HG03095 (cell line): ENCODE measurements at regions not wholly inside any gene's neighbourhood (a gene's known extent, or its start where the extent isn't known, plus 50 kb on each side); places are given as distances from the start of the nearest gene placed in this dataset.
A peak's percentile ranks its signal among the peaks of the same experiment; 100 is the strongest.

Experiments used
- ATAC-seq: cut with Tn5 transposase; IDR thresholded peaks from one replicate; pipeline ENCODE4 v1.9.1; 2021; ENCODE audit warnings: moderate library complexity; ENCODE audit not compliant: unreplicated experiment

DNA sequence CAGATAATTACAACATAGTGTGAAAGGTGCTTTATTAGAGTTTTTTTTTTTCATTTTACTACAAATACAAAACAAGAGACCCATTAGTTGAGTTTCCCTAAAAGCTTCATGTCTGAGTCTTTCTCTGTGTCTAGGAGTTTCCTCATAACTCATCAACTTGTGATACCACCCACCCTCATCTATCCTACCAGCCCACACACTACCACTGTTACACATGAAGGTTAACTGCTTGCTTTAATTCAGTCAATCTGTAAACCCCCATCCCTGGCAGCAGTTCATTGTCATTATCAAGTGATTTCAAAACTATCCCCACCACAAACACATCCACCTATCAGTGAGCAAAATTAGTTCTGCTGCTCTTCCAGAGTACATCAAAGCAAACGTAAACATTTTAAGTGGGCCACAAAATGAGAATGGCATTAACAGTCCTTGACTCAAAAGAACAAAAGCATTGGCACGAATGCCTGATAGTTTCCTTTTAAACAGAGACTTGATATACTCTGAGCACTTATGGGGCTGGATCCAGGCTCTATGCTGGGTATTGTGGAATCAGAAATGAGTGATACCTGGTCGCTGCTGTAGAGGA is 331.6 kb upstream of the FAM241A start:
- no peak for ATAC-seq

DNA sequence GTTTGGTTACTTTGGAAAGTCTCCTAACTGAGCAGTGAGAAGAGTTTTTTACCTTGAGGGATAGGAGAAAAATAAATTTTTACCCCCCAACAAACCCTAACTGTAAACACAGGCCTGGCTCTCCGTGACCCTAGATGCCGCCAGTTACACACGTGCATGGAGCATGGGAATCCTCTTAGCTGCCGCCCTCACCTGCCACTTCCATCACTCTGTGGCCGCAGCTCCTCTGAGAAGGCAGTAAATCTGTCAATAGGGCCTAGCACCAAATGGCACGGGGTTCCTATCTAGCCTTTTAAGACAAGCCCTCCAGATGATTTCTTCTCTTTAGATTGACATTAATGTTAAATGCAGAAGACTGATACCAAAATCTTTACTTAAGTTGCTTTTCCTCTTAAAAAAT is 330.3 kb upstream of the FAM241A start:
- no peak for ATAC-seq

DNA sequence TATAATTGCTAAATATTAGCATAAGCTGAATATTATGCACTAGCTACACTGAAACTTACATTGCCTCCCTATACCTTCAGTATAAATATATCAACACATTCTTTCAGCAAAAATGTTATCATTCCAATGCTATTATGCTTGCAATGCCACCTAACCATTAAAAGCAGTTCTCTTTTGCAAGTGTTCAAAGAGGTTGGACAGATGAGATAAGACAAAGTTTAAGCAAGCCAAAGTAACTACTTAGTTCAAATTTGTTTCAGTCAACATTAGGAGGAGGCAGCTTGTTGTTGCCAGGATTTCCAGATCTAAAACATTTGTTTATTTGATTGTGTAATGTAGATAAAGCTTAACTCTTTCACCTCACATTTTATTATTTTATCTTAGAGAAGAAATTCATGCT is 323.9 kb upstream of the FAM241A start:
- no peak for ATAC-seq

DNA sequence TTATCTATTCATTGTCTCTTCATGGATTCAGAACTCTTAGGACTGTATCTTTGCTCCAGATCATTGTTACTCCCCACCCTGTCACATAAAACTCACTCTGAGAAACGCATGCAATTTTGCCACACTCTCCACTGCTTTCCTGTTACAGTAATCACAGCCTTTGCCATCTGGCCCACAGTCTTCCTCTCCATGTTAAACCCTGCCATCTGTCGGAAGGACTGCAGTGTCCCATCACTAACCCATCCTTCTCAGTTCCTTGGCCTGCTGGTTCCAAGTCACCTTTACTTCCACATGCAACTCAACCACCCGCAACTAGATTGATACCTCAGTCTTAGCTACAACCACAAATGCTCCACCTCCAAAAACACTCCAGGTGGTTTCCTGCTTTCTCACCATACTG is 308.7 kb upstream of the FAM241A start:
- ATAC-seq, result no peak

DNA sequence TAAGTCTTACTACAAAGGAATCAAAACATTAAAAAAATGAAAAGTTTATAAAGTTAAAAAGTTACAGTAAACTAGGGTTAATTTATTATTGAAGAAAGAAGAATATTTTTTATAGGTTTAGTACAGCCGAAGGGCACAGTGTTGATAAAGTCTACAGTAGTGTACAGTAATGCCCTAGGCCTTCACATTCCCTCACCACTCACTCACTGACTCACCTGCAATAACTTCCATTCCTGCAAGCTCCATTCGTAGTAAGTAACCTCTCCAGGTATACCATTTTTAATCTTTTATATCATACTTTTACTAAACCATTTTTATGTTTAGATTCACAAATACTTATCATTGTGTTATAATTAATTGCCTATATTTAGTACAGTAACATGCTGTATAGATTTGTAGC is 307.5 kb upstream of the FAM241A start:
- ATAC-seq, result no peak

DNA sequence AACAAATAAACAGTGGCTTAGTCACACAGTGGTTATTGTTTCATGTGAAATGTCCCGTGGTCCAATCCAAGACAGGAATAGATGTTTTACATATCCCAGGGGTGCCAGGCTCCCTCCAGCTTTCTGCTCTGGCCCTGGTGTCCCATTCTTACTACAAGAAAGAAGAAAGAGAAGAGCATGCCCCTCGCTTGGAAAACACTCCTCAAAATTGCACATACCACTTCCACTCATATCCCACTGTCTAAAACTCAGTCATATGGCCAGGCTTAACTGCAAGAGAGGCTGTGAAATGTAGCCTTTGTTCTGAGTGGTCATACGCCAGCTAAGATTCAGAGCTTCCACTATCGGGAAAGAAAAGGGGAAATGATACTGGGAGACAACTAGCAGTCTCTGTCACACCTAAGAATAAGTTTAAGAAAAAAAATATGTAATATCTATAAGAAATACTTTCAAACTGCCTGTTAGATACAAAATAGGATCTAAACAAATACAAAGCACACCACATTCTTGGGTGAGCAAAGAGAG is 306.8 kb upstream of the FAM241A start:
- peak; percentile 57 for ATAC-seq

DNA sequence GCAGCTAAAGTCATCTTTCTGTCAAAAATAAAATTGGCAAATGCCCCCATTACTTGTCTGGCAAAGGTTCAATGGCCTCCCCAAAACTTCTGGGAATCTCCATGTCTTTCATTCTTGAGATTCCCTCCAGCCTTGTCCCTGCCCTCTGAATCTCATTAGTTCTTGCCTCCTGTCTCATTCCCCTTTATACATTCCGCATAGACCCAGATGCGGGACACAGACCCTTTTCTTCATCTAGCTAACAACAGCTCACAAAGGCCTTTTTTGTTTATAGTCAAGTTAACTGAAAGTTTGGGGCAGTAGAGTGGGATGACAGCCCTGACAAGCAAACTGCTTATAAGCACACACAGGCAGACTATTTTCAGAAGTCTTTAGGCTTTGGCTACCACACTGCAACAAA is 306.1 kb upstream of the FAM241A start:
- no peak for ATAC-seq

DNA sequence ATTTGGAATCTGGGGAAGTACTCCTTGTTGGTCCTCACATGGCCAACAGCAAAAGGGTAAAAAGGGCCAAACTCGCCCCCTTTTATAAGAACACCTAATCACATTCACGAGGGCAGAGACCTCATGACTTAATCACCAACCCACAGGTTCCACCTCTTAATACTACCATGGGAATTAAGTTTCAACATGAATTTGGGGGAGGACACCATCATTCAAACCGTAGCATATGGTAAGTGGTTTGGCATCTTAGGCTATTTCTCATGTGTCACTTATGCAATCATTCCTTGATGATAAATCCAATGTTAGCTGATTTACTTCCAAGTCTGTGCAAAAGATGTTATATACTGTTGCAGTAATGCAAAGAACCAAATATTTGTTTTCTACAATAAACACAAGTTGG is 302.9 kb upstream of the FAM241A start:
- ATAC-seq, result no peak

DNA sequence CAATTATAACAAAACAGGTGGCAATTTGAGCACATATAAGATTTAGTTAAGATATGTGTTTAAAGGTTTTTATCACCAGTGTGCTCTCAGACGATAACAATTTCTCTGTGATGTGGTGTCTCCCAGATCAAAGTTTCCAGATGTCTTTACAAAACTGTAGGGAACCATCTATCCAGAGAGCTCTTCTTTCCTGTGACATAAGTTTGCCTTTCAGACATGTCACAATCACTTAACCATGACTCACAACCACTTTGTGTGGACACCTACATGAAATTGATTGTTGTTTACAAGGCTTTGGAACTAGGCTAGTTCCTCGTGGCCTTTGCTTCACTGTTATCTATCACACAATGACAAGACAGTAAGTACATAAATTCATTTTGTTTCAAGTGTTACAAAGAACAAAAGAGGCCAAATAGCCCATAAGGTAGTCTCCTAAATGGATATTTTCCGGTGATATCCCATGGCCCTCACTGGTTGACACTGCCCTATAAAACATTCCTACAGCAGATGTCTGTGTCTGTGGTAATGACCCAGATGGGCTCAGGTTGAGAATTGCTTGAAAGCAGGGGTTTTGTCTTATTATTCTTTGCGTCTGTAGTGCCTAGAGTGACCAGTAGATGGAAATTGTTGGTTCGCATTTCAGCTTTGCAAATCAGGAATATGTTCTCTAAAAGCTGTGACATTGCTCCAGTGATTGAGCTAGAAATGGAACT is 297.8 kb upstream of the FAM241A start:
- no peak for ATAC-seq

DNA sequence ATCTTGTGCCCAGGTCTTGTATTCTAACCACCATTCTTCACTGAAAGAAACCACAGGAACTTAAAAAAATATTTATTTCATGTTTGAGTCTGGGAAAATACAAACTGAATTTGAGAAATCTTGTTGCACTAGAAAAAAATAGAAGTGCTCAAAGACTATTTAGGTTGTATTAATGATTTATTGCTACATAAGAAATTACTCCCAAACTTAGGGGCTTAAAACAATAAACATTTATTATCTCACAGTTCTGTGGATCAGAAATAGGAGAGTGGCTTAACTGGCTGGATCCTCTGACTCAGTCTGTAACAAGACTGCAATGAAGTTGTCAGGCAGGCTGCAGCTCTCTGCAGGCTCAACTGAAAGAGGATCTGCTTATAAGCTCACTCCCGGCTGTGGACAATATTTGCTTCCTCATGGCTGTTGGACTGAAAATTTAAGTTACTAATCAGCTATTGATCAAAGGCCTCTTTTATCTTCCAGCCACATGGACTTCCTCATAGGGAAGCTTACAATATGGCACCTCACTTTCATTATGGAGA is 295.4 kb upstream of the FAM241A start:
- ATAC-seq, result no peak

DNA sequence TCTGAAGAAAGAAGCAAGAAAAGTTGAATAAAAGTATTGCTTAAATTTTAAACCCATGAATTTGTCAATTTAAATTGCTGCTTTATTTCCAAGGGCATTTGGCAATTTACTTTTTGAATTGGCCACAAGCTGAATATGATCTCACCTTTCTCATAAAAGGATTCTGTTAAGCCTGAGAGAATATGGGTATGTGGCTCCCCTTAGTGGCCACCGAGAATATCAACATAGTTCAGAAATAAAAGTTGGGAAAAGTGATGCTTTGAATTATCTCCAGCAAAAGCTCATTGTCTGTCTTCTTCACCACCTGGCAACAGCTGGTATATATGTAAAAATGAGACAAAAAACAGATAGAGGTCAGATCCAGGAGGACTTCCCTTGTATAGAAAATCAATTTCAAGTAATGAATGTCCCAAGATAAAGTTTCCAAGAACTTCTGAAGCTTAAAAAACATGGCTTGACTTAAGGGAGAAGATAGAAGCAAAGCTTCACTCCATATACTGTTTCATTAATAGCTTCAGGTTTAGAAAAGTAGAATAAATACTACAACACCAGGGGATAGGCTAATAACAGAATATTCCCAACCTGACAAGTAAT is 290.7 kb upstream of the FAM241A start:
- ATAC-seq, result peak; percentile 67

DNA sequence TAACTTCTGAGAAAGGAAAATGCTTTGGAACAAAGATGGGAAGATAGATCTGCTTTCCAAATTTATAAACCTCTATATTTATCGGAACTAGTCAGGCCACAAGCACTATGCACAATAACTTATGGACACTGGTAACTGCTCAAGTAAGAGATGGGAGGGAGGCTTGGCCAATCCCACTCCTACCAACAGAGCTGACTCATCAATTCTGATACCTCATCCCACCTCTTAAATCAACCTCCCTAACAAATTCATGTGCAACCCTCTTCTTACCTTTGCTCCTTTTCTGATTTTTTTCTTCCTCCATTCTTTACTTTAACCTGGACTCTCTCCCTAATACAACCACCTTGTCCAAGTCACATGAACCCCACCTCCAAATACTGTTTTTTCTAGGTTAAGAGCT is 289.9 kb upstream of the FAM241A start:
- no peak for ATAC-seq

DNA sequence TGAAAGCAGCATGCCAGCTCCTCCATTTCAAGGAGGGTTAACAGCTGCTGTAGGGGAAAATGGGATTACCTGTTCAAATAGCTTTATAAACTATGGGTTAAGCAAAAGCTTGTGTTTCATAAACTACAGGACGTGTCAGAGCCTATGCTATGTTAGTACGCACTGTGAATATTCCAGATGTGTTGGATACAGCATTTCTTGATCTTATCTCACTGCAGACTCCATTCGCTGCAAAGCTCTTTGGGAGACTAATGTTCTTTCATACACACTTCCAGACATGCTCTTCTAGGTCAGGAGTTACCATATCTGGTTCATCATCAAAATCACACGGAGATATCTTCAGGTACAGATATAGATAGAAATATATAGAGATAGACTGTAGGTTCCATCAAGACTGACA is 281.2 kb upstream of the FAM241A start:
- ATAC-seq, result no peak

DNA sequence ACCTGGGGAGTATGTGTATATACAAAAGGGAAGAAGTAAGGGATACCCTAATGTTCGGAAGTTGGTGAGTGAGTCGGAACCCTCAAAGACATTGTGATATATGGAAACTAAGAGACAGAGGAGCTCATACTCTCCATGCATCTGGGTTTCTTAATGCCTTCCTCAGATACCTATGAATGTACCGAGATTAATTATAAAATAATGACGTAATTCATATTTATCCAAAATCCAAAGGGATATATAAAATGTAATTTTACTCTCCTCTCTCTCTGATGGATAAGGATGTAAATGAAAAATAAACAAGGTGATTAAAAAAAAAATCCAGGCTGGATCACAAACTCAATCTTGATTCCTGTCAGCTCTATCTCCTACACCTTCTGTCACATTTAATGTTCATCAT is 275.9 kb upstream of the FAM241A start:
- no peak for ATAC-seq

DNA sequence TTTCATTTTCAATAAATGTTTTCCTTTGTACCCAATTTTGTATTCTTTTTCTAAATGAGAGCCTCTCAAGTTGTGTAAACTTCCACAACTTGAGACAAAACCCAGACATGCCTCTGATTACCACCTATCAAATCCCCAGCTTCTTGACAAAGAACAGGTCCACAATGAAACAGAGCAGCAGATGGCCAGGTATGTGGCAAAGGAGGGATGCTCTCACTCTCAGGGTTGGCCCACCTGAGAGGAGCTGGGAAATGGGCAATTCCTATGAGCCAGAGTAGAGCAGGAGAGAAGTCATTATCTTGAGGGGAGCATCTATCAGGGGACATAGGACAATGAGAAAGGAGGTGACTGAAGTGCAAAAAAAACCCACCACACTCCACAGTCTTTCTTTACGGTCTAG is 273.5 kb upstream of the FAM241A start:
- no peak for ATAC-seq

DNA sequence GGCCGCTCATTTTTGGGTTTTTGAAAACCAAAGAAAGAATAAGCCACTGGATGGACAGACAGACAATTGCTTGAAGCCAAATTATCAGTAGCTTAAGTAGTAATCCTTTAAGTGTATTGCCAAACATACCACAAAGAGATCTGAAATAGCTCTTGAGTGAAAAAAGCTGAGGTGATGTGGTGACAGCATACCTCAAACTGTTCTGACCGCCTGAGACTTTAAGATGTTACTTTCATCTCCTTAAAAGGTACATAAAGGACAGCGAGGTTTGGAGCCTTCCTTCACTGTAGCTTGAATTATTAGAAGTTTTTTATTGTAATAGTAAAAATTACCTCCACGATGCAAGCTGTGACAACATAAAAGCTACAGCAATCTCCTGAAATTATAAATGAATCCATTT is 271.5 kb upstream of the FAM241A start:
- no peak for ATAC-seq

DNA sequence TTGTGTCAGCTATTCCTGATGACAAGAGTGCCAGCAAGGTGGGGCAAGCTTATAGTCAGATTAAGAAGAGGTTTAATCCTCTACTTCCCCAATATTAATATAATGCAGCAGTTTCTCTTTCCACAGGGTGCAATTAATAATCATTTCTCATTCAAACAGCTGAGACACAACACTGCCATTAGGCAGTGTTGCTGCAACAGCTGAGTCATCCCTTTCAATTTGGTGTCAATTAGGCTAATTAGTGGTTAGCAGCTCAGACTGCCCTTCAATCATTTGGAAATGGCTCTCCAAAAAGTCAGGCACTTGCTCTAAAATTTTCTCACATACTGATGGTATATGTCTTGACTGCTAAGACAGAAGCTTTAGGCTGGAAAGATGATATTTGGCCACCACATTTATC is 265.7 kb upstream of the FAM241A start:
- no peak for ATAC-seq

DNA sequence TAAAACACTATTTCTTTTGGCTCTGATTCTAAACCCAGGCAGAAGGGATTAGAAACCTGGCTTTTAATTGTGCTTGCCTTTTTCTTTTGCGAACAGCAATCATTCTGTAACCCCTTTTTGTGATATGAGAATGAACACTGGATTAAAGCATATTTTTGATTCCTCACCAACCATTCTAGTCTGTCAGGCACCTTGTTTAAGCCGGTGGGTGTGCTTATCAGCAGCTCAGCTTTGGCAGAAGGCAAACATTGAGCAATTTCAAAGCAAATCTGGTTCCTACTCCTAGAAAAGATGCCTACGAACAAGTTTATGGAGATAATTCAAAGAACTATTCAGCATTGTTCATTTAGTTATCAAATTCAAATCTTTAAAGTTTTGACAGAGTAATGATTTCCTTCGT is 265.1 kb upstream of the FAM241A start:
- no peak for ATAC-seq

DNA sequence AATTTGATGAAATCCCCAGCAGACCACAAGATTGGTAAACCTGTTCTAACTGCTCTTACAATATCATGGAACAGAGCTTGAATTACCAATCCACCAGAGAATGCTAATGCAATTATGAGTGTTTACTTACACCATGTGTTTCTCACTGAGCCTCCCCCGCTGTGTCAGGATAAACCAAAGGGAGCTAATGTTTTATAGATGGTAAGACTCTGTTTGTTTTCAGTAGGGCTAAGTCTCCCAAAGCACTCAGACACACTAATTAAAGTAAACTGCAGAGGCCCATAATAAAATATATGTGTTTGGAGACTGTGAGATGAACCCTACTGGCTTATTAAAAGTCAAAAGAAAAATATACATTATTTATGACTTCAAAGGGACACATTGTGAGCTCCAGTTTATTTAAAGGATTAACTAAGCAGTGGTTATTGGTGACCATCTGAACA is 261.7 kb upstream of the FAM241A start:
- no peak for ATAC-seq

DNA sequence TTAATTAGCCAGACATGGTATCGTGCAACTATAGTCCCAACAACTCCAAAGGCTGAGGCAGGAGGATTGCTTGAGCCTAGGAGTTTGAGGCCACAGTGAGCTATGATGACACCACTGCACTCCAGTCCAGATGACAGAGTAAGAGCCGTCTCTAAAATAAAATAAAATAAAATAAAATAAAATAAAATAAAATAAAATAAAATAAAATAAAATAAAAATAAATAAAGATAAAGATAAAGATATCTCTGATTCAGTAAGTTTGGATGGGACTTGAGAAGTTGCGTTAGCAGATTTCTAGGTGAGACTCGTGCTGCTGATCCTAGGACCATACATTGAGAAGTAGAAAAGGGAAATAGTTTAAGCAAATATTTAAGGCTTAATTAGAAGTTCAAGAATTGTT is 254.8 kb upstream of the FAM241A start:
- no peak for ATAC-seq

DNA sequence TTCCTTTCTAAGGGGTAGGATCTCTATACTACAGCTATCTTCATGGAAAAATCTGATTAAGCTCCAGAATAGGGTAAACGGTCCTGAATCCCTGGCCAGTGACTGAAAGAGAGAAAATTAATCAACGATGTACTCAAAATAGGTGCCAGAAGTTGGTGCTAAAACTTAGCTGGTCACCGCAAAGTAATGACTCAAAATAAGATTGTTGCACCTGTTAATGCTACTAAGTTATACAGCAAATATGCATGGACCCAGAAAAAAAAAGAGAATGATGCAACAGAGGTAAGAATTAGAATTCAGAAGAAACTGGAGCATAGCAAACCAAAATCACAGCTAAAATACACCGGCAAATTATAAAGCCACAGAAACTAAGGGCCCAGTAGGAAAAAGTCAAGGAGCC is 239.7 kb upstream of the FAM241A start:
- ATAC-seq, result no peak

DNA sequence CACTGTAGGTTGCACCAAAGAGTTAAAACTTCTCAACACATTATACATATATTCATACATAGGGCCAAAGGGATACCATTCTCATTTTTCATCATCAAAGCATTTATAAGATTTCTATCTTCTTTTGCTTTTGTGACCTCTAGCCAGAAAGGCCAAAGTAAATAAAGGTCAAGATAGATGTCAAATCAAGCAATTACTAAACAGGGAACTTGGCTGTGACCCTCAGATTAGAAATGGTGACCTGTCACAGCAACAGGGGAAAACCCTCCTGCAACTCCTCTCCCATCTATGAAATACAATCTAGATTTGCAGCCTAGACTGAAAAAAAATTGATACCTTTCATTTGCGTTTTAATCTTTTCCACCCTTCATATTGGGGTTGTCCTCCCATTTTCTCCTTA is 225.6 kb upstream of the FAM241A start:
- no peak for ATAC-seq
